MM.1S (cell line): ENCODE measurements at regions not wholly inside any gene's neighbourhood (a gene's known extent, or its start where the extent isn't known, plus 50 kb on each side); places are given as distances from the start of the nearest gene placed in this dataset.

ENCODE experiments used
- DNase-seq: peaks from one replicate; pipeline ENCODE4 v3.0.0-alpha.2; 2015
- H2AFZ ChIP-seq: fragments of 300-600 bp; sonication (generic); 2 replicates; pipeline ENCODE4 v1.6.0; 2016; ENCODE audit warnings: antibody characterized with exemption, low read length
- H3F3A ChIP-seq: fragments of 300-600 bp; sonication (generic); 2 replicates; pipeline ENCODE4 v1.6.1; 2016; ENCODE audit warnings: mild to moderate bottlenecking, antibody characterized with exemption, low read length, moderate library complexity, mixed read lengths; ENCODE audit not compliant: insufficient read depth
- H3K27ac ChIP-seq: fragments of 300-600 bp; sonication (generic); 2 replicates; pipeline ENCODE4 v1.5.1; 2016; ENCODE audit warnings: mild to moderate bottlenecking, low read length
- H3K27me3 ChIP-seq: fragments of 300-600 bp; sonication (generic); replicated peaks from 2 replicates; pipeline ENCODE4 v1.6.0; 2016; ENCODE audit warnings: low read length; ENCODE audit not compliant: insufficient read depth
- H3K36me3 ChIP-seq: fragments of 300-600 bp; sonication (generic); replicated peaks from 2 replicates; pipeline ENCODE4 v1.6.1; 2016; ENCODE audit warnings: mild to moderate bottlenecking, low read length, mixed read lengths; ENCODE audit not compliant: insufficient read depth
- H3K4me1 ChIP-seq: fragments of 300-600 bp; sonication (generic); 2 replicates; pipeline ENCODE4 v1.6.1; 2016; ENCODE audit warnings: low read length, mixed read lengths
- H3K4me2 ChIP-seq: fragments of 300-600 bp; sonication (generic); 2 replicates; pipeline ENCODE4 v1.6.0; 2016; ENCODE audit warnings: low read depth, low read length
- H3K4me3 ChIP-seq: fragments of 300-600 bp; sonication (generic); 2 replicates; pipeline ENCODE4 v1.5.1; 2016; ENCODE audit warnings: low read length, mixed read lengths
- H3K79me2 ChIP-seq: fragments of 300-600 bp; sonication (generic); 2 replicates; pipeline ENCODE4 v1.6.1; 2016; ENCODE audit warnings: mixed run types, low read length, mixed read lengths
- H3K9ac ChIP-seq: fragments of 300-600 bp; sonication (generic); 2 replicates; pipeline ENCODE4 v1.6.1; 2016; ENCODE audit warnings: low read length, mixed read lengths
- H3K9me2 ChIP-seq: fragments of 300-600 bp; sonication (generic); replicated peaks from 2 replicates; pipeline ENCODE4 v1.6.1; 2016; ENCODE audit warnings: mild to moderate bottlenecking, low read length, mixed read lengths; ENCODE audit not compliant: insufficient read depth
- H3K9me3 ChIP-seq: fragments of 300-600 bp; sonication (generic); replicated peaks from 2 replicates; pipeline ENCODE4 v1.6.1; 2016; ENCODE audit warnings: mild to moderate bottlenecking, low read length, mixed read lengths; ENCODE audit not compliant: insufficient read depth
- H4K20me1 ChIP-seq: fragments of 300-600 bp; sonication (generic); 2 replicates; pipeline ENCODE4 v1.6.1; 2016; ENCODE audit warnings: mild to moderate bottlenecking, low read length, moderate library complexity, mixed read lengths; ENCODE audit not compliant: insufficient read depth
- CTCF ChIP-seq: fragments of 300-600 bp; sonication (generic); IDR thresholded peaks from 2 replicates; pipeline ENCODE4 v1.5.1; 2016; ENCODE audit warnings: antibody characterized with exemption, low read length, mixed read lengths
- EZH2 ChIP-seq: fragments of 300-600 bp; sonication (generic); optimal IDR thresholded peaks from 2 replicates; pipeline ENCODE3; 2017; ENCODE audit warnings: low read depth, mild to moderate bottlenecking, antibody characterized with exemption, low read length, mixed read lengths
- EZH2phosphoT487 ChIP-seq: fragments of 300-600 bp; sonication (generic); IDR thresholded peaks from 2 replicates; pipeline ENCODE4 v1.6.1; 2018; ENCODE audit warnings: antibody characterized with exemption, low read length

GRCh38 chr18:78242806-78243205 lies 736.8 kb upstream of the SALL3 start:
- TF ChIP-seq CTCF: no peak
- TF ChIP-seq EZH2: no peak
- no peak for TF ChIP-seq EZH2phosphoT487

GRCh38 chr18:78244779-78245178 lies 734.8 kb upstream of the SALL3 start:
- no peaks in the 10 kb centered on the region for H3K27me3 ChIP-seq
- H3K4me3 ChIP-seq: no peak overlapping the region
- no peaks in the 10 kb centered on the region for H3F3A ChIP-seq
- TF ChIP-seq CTCF (no peak), EZH2 (no peak), EZH2phosphoT487 (no peak)
- H3K27ac ChIP-seq: no peak overlapping the region
- H3K9me3 ChIP-seq: no peaks in the 10 kb centered on the region
- DNase-seq: no peak
- no peaks in the 10 kb centered on the region for H4K20me1 ChIP-seq
- H3K9me2 ChIP-seq: no peaks in the 10 kb centered on the region
- H2AFZ ChIP-seq: no peak overlapping the region
- H3K9ac ChIP-seq: no peak overlapping the region
- H3K36me3 ChIP-seq: no peaks in the 10 kb centered on the region
- H3K79me2 ChIP-seq: no peaks in the 10 kb centered on the region
- no peak overlapping the region for H3K4me2 ChIP-seq
- no peaks in the 10 kb centered on the region for H3K4me1 ChIP-seq

More at GRCh38 chr18:78242806-78243205, 736.8 kb upstream of the SALL3 start:
- no peaks in the 10 kb centered on the region for H4K20me1 ChIP-seq
- H3K36me3 ChIP-seq: no peaks in the 10 kb centered on the region
- H3K27me3 ChIP-seq: no peaks in the 10 kb centered on the region
- H3K9me3 ChIP-seq: no peaks in the 10 kb centered on the region
- no peaks in the 10 kb centered on the region for H3K79me2 ChIP-seq
- H3K4me1 ChIP-seq: no peaks in the 10 kb centered on the region
- DNase-seq: no peak
- no peak overlapping the region for H3K4me2 ChIP-seq
- no peak overlapping the region for H2AFZ ChIP-seq
- H3K4me3 ChIP-seq: no peak overlapping the region
- no peaks in the 10 kb centered on the region for H3F3A ChIP-seq
- H3K9me2 ChIP-seq: no peaks in the 10 kb centered on the region
- no peak overlapping the region for H3K27ac ChIP-seq
- H3K9ac ChIP-seq: no peak overlapping the region

GRCh38 chr18:78245451-78245850 lies 734.2 kb upstream of the SALL3 start:
- no peaks in the 10 kb centered on the region for H3K4me1 ChIP-seq
- no peaks in the 10 kb centered on the region for H3K27me3 ChIP-seq
- no peak overlapping the region for H3K4me3 ChIP-seq
- H2AFZ ChIP-seq: no peak overlapping the region
- DNase-seq: no peak
- no peaks in the 10 kb centered on the region for H3K36me3 ChIP-seq
- H3K9me2 ChIP-seq: no peaks in the 10 kb centered on the region
- H3K9ac ChIP-seq: no peak overlapping the region
- H3K9me3 ChIP-seq: no peaks in the 10 kb centered on the region
- TF ChIP-seq CTCF: no peak
- no peak for TF ChIP-seq EZH2phosphoT487
- no peak for TF ChIP-seq EZH2
- no peaks in the 10 kb centered on the region for H3F3A ChIP-seq
- H4K20me1 ChIP-seq: no peaks in the 10 kb centered on the region
- H3K79me2 ChIP-seq: no peaks in the 10 kb centered on the region
- H3K27ac ChIP-seq: no peak overlapping the region
- no peak overlapping the region for H3K4me2 ChIP-seq
